ENCODE measurements at regions not wholly inside any gene's neighbourhood (a gene's known extent, or its start where the extent isn't known, plus 50 kb on each side); places are given as distances from the start of the nearest gene placed in this dataset.

DNA sequence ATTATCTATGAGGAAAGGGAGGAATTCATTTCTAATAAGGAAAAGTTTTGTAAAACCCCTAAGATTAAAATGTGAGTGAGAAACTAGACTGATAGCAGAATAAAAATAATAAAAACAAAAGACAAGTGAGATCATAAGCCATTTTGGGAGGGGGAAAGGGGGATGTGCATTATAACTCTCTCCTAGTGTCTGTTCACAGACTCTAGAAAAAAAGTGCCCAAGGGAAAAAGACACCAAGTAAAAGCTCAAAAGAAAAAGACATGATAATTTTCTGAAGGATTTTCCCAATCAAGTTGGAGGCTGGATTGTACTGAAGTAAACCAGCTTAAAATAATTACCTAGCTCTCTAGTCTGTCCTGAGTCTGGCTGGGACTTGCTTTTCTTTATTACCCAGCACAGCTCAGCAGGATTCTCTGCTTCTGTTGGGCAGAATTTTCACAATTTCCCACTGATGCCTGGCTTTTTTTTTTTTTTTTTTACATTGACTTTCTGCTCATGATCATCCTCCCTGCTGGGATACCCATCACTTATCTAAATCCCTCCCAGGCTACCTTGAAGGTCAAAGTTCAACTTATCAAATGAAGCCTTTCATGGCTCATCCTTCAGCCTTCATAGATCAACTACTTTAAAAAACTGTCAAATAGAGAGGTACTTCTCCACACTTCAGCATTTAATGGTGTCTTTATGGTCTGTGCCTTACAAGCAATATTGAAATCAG, 124.2 kb upstream of the KCNJ16 start:
- no peaks in the 10 kb centered on the region for H3K36me3 ChIP-seq (ENCODE audit: insufficient read depth, low read length)
- H3K9ac ChIP-seq (ENCODE audit: insufficient read length), result no peak overlapping the region
- H3K9me3 ChIP-seq (ENCODE audit: low read depth, low read length), result no peaks in the 10 kb centered on the region
- H3K27ac ChIP-seq, result no peak overlapping the region
- H3K4me3 ChIP-seq, result no peak overlapping the region
- TF ChIP-seq POLR2AphosphoS5 (IDR thresholded peaks at IDR 0.05; ENCODE audit: borderline replicate concordance, low read depth, low read length) (no peak), EZH2 (IDR thresholded peaks at IDR 0.05) (no peak), FOXP2 (optimal IDR thresholded peaks at IDR 0.05; ENCODE audit: control extremely low read depth, extremely low read length, insufficient read depth) (no peak)
- DNase-seq (ENCODE audit: low read depth, low spot score), result no peak

DNA sequence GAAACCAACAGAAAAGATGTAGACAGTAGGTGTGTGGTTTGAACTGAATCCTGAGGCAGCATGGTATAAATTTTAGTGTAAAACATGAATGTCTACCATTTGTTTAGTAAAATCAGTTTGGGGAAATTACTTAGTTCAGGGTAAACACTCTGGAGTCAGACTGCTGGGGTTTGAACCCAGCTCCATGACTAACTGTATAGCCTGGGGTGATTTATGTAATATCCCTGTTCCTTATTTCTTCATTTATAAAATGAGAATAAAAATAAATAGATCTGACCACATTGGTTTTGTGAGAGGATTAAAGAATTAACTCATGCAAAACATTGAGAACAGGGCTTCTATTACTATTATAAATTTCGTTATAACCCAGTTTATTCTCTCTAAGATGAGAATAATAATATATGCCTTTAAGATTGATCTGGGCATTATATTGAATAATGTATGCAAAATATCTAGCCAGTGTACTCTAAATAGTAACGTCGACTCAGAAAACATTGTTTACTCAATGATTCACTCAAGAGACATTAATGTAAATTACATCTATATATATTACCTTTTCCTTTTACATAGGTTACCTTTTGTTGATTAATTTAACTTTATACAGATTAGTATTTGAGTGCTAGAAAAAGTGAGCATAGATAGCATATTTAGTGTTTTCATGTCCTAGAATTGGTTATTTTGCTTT, 120.6 kb upstream of the KCNJ16 start:
- TF ChIP-seq FOXP2 (optimal IDR thresholded peaks at IDR 0.05; ENCODE audit: control extremely low read depth, extremely low read length, insufficient read depth) (no peak), POLR2AphosphoS5 (IDR thresholded peaks at IDR 0.05; ENCODE audit: borderline replicate concordance, low read depth, low read length) (no peak), EZH2 (IDR thresholded peaks at IDR 0.05) (no peak)
- Histone ChIP-seq H3K27ac (no peak overlapping the region), H3K36me3 (ENCODE audit: insufficient read depth, low read length) (no peaks in the 10 kb centered on the region), H3K9me3 (ENCODE audit: low read depth, low read length) (no peaks in the 10 kb centered on the region), H3K4me3 (no peak overlapping the region), H3K9ac (ENCODE audit: insufficient read length) (no peak overlapping the region)
- no peak for DNase-seq (ENCODE audit: low read depth, low spot score)

DNA sequence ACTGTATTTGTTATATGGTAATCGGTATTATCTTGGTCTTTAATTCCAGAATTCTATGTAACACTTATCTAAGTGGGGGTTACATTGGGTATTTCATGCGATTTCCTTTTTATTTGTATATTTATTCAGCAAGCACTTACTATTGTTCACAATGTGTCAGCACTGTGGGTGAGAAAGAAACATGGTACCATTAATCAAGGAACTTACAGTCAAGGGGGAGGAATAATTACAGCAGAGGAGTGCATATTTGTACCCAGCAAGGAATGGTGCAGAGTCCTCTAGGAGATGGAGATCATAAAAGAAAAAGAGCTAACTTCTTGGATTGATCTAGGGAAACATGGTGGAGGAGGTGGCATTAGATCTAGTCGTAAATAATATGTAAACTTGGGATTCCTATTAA, 117.0 kb upstream of the KCNJ16 start:
- Histone ChIP-seq H3K9ac (ENCODE audit: insufficient read length) (no peak overlapping the region), H3K27ac (no peak overlapping the region), H3K9me3 (ENCODE audit: low read depth, low read length) (no peaks in the 10 kb centered on the region), H3K36me3 (ENCODE audit: insufficient read depth, low read length) (no peaks in the 10 kb centered on the region), H3K4me3 (no peak overlapping the region)
- no peak for DNase-seq (ENCODE audit: low read depth, low spot score)
- no peak for TF ChIP-seq POLR2AphosphoS5 (IDR thresholded peaks at IDR 0.05; ENCODE audit: borderline replicate concordance, low read depth, low read length)
- no peak for TF ChIP-seq FOXP2 (optimal IDR thresholded peaks at IDR 0.05; ENCODE audit: control extremely low read depth, extremely low read length, insufficient read depth)
- no peak for TF ChIP-seq EZH2 (IDR thresholded peaks at IDR 0.05)

DNA sequence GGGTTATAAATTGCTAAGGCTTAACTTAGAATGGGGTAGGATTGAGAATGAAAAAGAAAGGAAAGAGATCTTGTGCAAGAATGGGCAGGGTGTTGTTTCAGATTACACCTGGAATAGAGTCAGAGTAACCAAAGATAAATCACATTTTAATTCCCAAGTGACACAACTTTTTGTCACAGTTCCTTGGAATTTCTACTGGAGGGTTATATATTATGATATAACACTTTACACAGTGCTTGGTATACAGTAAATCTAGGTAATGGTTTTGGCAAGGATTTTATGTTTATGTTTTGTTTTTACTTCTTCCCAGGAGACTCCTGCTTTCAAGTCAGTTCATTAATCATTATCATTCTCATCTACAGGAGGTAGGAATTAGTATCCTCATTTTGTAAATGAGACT, 115.7 kb upstream of the KCNJ16 start:
- Histone ChIP-seq H3K9ac (ENCODE audit: insufficient read length) (no peak overlapping the region), H3K4me3 (no peak overlapping the region), H3K9me3 (ENCODE audit: low read depth, low read length) (no peaks in the 10 kb centered on the region), H3K36me3 (ENCODE audit: insufficient read depth, low read length) (no peaks in the 10 kb centered on the region), H3K27ac (no peak overlapping the region)
- no peak for TF ChIP-seq POLR2AphosphoS5 (IDR thresholded peaks at IDR 0.05; ENCODE audit: borderline replicate concordance, low read depth, low read length)
- no peak for TF ChIP-seq FOXP2 (optimal IDR thresholded peaks at IDR 0.05; ENCODE audit: control extremely low read depth, extremely low read length, insufficient read depth)
- no peak for TF ChIP-seq EZH2 (IDR thresholded peaks at IDR 0.05)
- DNase-seq (ENCODE audit: low read depth, low spot score), result no peak

DNA sequence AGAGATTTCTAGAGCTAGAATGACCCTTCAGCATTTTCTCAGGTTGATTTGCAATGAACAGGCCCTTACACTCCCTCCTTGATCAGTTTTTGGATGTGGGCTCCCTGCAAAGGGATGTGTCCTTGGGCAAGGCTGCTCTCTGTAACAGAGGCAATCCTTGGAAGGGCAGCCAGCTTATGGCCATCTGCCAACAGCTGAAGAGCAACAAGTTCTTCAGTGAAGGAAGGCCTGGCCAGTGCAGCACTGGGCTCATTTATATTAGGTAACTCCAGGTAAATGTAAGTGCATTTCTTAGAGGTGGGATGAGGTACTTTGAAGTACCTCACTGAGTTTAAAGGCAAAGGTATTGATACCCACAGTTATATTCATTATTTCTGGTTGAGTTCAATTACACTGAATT, 114.3 kb upstream of the KCNJ16 start:
- Histone ChIP-seq H3K27ac (no peak overlapping the region), H3K9me3 (ENCODE audit: low read depth, low read length) (no peaks in the 10 kb centered on the region), H3K36me3 (ENCODE audit: insufficient read depth, low read length) (no peaks in the 10 kb centered on the region), H3K4me3 (no peak overlapping the region), H3K9ac (ENCODE audit: insufficient read length) (no peak overlapping the region)
- TF ChIP-seq POLR2AphosphoS5 (IDR thresholded peaks at IDR 0.05; ENCODE audit: borderline replicate concordance, low read depth, low read length) (no peak), EZH2 (IDR thresholded peaks at IDR 0.05) (no peak), FOXP2 (optimal IDR thresholded peaks at IDR 0.05; ENCODE audit: control extremely low read depth, extremely low read length, insufficient read depth) (no peak)
- DNase-seq (ENCODE audit: low read depth, low spot score), result no peak

DNA sequence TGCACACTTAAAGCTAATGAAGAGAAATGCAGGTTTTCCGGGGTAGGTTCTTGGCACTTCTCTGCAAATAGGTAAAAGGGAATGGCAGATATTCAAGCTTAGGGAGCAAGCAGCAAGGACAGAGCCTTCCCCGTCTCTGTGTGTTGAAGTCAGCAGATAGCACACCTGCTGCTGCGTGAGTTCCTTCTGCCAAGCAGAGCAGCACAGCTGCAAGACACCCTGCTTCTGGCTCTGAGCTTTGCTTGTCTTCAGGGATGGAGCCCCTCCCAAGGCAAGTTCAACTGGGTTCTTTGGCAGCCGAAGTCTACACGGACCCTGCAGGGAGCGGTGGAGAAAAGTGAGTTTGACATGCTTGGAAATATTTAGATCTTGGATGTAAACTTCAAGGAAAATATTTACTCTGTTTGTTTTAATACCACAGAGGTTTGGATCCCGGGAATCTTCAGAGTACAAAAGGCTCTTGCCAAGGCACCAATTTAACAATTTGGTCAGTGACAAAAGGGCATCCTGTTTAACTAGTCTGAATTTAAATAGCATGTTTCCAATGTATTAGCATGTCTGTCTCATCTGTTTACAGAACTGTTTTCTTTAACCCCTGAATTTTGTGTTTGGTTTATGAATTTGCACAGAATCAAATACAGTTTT, 113.4 kb upstream of the KCNJ16 start:
- no peak for DNase-seq (ENCODE audit: low read depth, low spot score)
- no peak for TF ChIP-seq POLR2AphosphoS5 (IDR thresholded peaks at IDR 0.05; ENCODE audit: borderline replicate concordance, low read depth, low read length)
- no peak for TF ChIP-seq EZH2 (IDR thresholded peaks at IDR 0.05)
- no peak for TF ChIP-seq FOXP2 (optimal IDR thresholded peaks at IDR 0.05; ENCODE audit: control extremely low read depth, extremely low read length, insufficient read depth)
- no peak overlapping the region for H3K4me3 ChIP-seq

DNA sequence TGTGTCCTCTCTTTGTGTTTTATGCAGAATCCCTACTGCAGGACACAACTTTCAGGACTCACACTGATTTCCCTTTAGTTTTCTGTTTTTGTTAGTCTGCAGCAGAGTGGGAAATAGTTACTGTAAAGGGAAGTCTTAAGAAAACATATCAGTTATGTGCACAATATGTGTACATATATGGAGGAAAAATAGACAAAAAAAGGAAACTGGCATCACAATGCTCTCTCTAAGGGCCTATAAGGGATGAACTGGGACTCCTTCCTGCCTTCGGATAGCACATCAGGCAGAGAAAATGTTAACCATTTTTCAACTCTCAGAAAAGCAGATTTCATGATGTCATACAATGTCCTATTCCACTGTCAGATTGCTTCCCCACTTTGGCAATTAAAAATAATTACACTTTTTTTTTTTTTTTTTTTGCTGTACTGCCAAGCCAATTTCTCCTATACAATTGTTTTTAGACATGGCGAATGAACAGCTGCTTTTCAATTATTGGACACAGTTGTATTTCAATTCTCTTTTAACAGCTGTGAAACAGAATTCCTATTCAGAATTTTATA, 112.5 kb upstream of the KCNJ16 start:
- H3K27ac ChIP-seq, result no peak overlapping the region
- TF ChIP-seq FOXP2 (optimal IDR thresholded peaks at IDR 0.05; ENCODE audit: control extremely low read depth, extremely low read length, insufficient read depth) (no peak), POLR2AphosphoS5 (IDR thresholded peaks at IDR 0.05; ENCODE audit: borderline replicate concordance, low read depth, low read length) (no peak), EZH2 (IDR thresholded peaks at IDR 0.05) (no peak)

More for the DNA sequence above, 113.4 kb upstream of the KCNJ16 start:
- H3K36me3 ChIP-seq (ENCODE audit: insufficient read depth, low read length), result no peaks in the 10 kb centered on the region
- no peaks in the 10 kb centered on the region for H3K9me3 ChIP-seq (ENCODE audit: low read depth, low read length)
- H3K27ac ChIP-seq, result no peak overlapping the region
- no peak overlapping the region for H3K9ac ChIP-seq (ENCODE audit: insufficient read length)

DNA sequence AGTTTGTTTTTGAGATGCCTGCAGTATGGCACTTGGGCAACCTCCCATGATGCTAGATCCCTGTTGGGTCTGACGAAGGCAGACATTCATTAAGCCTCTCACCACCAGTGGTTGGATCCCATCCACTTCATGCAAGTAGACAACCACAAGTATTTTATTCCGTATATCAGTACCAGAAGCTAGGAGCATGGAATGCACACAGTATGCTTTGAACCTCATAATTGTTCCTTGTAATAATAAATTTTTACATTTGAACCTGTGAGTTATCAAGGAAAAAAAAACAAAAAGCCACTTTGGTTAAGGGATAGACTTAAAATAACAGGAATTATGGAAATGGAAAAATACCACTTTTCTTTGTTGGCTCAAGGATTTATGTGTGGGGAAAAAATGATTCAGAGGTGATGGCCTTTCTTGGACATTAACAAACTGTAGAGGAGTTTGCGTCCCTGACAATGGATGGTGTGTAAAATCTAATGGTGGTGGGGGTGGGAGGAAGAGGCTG, 107.1 kb upstream of the KCNJ16 start:
- DNase-seq (ENCODE audit: low read depth, low spot score), result no peak
- no peak for TF ChIP-seq POLR2AphosphoS5 (IDR thresholded peaks at IDR 0.05; ENCODE audit: borderline replicate concordance, low read depth, low read length)
- no peak for TF ChIP-seq EZH2 (IDR thresholded peaks at IDR 0.05)
- H3K4me3 ChIP-seq, result no peak overlapping the region
- H3K9me3 ChIP-seq (ENCODE audit: low read depth, low read length), result no peaks in the 10 kb centered on the region
- no peaks in the 10 kb centered on the region for H3K36me3 ChIP-seq (ENCODE audit: insufficient read depth, low read length)
- H3K9ac ChIP-seq (ENCODE audit: insufficient read length), result no peak overlapping the region
- H3K27ac ChIP-seq, result no peak overlapping the region

More for the DNA sequence above, 112.5 kb upstream of the KCNJ16 start:
- no peak overlapping the region for H3K4me3 ChIP-seq
- H3K9me3 ChIP-seq (ENCODE audit: low read depth, low read length), result no peaks in the 10 kb centered on the region
- DNase-seq (ENCODE audit: low read depth, low spot score), result no peak
- H3K9ac ChIP-seq (ENCODE audit: insufficient read length), result no peak overlapping the region
- H3K36me3 ChIP-seq (ENCODE audit: insufficient read depth, low read length), result no peaks in the 10 kb centered on the region
